GM23338 (cell line): ENCODE measurements at regions not wholly inside any gene's neighbourhood (a gene's known extent, or its start where the extent isn't known, plus 50 kb on each side); places are given as distances from the start of the nearest gene placed in this dataset.

Experiments used
- ATAC-seq: fragments of 200-7000 bp; cut with Tn5 transposase; 3 replicates; pipeline ENCODE4 v1.9.1; 2020
- DNase-seq: peaks from one replicate; pipeline ENCODE4 v3.0.0-alpha.2; 2015; ENCODE audit warnings: low spot score
- H2AFZ ChIP-seq: fragments of 200-600 bp; sonication (generic); 2 replicates; pipeline ENCODE4 v1.8.0; 2016; ENCODE audit warnings: antibody characterized with exemption, mild to moderate bottlenecking, moderate library complexity
- H3F3A ChIP-seq: fragments of 200-600 bp; sonication (generic); replicated peaks from 2 replicates; pipeline ENCODE4 v1.8.0; 2017; ENCODE audit warnings: antibody characterized with exemption, mixed run types, low read depth
- H3K27ac ChIP-seq: fragments of 200-600 bp; sonication (generic); 2 replicates; pipeline ENCODE4 v1.6.1; 2016; ENCODE audit warnings: low read depth
- H3K27me3 ChIP-seq: fragments of 200-600 bp; sonication (generic); 2 replicates; pipeline ENCODE4 v1.8.0; 2016; ENCODE audit warnings: mild to moderate bottlenecking, mixed run types, moderate library complexity; ENCODE audit not compliant: insufficient read depth
- H3K36me3 ChIP-seq: fragments of 200-600 bp; sonication (generic); 2 replicates; pipeline ENCODE4 v1.8.0; 2016; ENCODE audit warnings: mild to moderate bottlenecking; ENCODE audit not compliant: insufficient read depth
- H3K4me1 ChIP-seq: fragments of 200-600 bp; sonication (generic); 2 replicates; pipeline ENCODE4 v1.8.0; 2016; ENCODE audit warnings: mild to moderate bottlenecking, moderate library complexity; ENCODE audit not compliant: insufficient read depth
- H3K4me2 ChIP-seq: fragments of 200-600 bp; sonication (generic); 2 replicates; pipeline ENCODE4 v1.7.1; 2017; ENCODE audit warnings: mixed run types
- H3K4me3 ChIP-seq: fragments of 200-600 bp; sonication (generic); 2 replicates; pipeline ENCODE4 v1.6.1; 2016; ENCODE audit warnings: mixed run types
- H3K79me2 ChIP-seq: fragments of 200-600 bp; sonication (generic); replicated peaks from 2 replicates; pipeline ENCODE4 v1.8.0; 2017; ENCODE audit warnings: mild to moderate bottlenecking; ENCODE audit not compliant: insufficient read depth
- H3K9me2 ChIP-seq: fragments of 200-600 bp; sonication (generic); 2 replicates; pipeline ENCODE4 v1.8.0; 2017; ENCODE audit not compliant: insufficient read depth
- H4K20me1 ChIP-seq: fragments of 200-600 bp; sonication (generic); replicated peaks from 2 replicates; pipeline ENCODE4 v1.8.0; 2017; ENCODE audit warnings: mild to moderate bottlenecking; ENCODE audit not compliant: insufficient read depth
- H3K27ac Mint-ChIP-seq: 2 replicates; pipeline ENCODE4 v1.8.0; 2020; ENCODE audit warnings: inconsistent platforms, mild to moderate bottlenecking, moderate library complexity, mixed read lengths
- H3K27me3 Mint-ChIP-seq: 3 replicates; pipeline ENCODE4 v1.8.0; 2022; ENCODE audit warnings: low read depth, mild to moderate bottlenecking, moderate library complexity, mixed read lengths, inconsistent platforms; ENCODE audit not compliant: insufficient read depth, poor library complexity
- H3K36me3 Mint-ChIP-seq: 3 replicates; pipeline ENCODE4 v1.8.0; 2021; ENCODE audit warnings: low read depth, mild to moderate bottlenecking, inconsistent platforms, moderate library complexity, mixed read lengths
- H3K4me1 Mint-ChIP-seq: 3 replicates; pipeline ENCODE4 v1.8.0; 2020; ENCODE audit warnings: mild to moderate bottlenecking, inconsistent platforms, mixed read lengths
- H3K4me3 Mint-ChIP-seq: 3 replicates; pipeline ENCODE4 v1.8.0; 2021; ENCODE audit warnings: moderate library complexity, mild to moderate bottlenecking, inconsistent platforms, mixed read lengths
- H3K9me3 Mint-ChIP-seq: 3 replicates; pipeline ENCODE4 v1.8.0; 2020; ENCODE audit warnings: moderate library complexity, mild to moderate bottlenecking, inconsistent platforms, mixed read lengths
- CREB1 ChIP-seq: fragments of 250-450 bp; sonication (Bioruptor Pico); IDR thresholded peaks from 2 replicates; pipeline ENCODE4 v1.5.0; 2020; ENCODE audit warnings: low read depth, mild to moderate bottlenecking, moderate library complexity
- NANOG ChIP-seq: IDR thresholded peaks from 2 replicates; pipeline ENCODE4 v1.6.1; 2016; ENCODE audit warnings: antibody characterized with exemption, borderline replicate concordance
- STAT1 ChIP-seq: IDR thresholded peaks from one replicate; pipeline ENCODE4 v1.6.1; 2016; ENCODE audit warnings: antibody characterized with exemption; ENCODE audit not compliant: unreplicated experiment
- ZNF114 ChIP-seq: fragments of 250-450 bp; sonication (Bioruptor Pico); IDR thresholded peaks from 2 replicates; pipeline ENCODE4 v1.5.0; 2020; ENCODE audit warnings: mild to moderate bottlenecking, moderate library complexity
- ZNF331 ChIP-seq: fragments of 250-450 bp; sonication (Bioruptor Pico); IDR thresholded peaks from 2 replicates; pipeline ENCODE4 v1.5.0; 2020; ENCODE audit warnings: low read depth, mild to moderate bottlenecking, moderate library complexity
- TF ChIP-seq, protein P1 (sequence below): fragments of 250-450 bp; sonication (Bioruptor Pico); IDR thresholded peaks from 2 replicates; pipeline ENCODE4 v1.5.0; 2020; ENCODE audit warnings: mild to moderate bottlenecking, moderate library complexity

DNA sequence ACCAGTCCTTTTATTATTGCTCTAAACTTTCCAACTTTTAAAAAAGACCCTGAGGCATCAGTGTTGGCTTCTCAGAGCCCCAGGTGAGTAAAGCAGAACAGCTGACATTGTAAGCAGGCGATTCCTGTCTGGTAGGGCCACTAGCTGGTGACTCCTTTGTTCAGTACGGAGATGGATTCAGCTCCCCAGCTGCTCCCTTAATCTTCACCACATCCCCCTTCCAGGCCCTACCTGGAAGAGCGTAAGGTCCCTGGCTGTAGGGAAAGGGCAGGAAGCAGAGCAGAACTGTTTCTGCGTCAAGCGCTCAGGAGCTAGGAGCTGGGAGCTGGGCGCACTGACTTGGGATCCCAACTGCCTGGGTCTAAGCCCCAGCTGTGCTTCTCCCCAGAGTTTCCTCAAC, 203.7 kb upstream of the TAS2R1 start:
- peak; percentile 52 for DNase-seq
- H3K9me2 ChIP-seq: no peaks in the 10 kb centered on the region
- Mint-ChIP-seq H3K27me3 (peaks cover 4% of the 10 kb centered on the region), H3K27ac (peak overlapping the region; percentile 64), H3K9me3 (no peaks in the 10 kb centered on the region), H3K4me1 (peaks cover 59% of the 10 kb centered on the region), H3K4me3 (no peak overlapping the region; the same call in 2 of the 3 replicates), H3K36me3 (no peaks in the 10 kb centered on the region)
- TF ChIP-seq, protein P1, sequence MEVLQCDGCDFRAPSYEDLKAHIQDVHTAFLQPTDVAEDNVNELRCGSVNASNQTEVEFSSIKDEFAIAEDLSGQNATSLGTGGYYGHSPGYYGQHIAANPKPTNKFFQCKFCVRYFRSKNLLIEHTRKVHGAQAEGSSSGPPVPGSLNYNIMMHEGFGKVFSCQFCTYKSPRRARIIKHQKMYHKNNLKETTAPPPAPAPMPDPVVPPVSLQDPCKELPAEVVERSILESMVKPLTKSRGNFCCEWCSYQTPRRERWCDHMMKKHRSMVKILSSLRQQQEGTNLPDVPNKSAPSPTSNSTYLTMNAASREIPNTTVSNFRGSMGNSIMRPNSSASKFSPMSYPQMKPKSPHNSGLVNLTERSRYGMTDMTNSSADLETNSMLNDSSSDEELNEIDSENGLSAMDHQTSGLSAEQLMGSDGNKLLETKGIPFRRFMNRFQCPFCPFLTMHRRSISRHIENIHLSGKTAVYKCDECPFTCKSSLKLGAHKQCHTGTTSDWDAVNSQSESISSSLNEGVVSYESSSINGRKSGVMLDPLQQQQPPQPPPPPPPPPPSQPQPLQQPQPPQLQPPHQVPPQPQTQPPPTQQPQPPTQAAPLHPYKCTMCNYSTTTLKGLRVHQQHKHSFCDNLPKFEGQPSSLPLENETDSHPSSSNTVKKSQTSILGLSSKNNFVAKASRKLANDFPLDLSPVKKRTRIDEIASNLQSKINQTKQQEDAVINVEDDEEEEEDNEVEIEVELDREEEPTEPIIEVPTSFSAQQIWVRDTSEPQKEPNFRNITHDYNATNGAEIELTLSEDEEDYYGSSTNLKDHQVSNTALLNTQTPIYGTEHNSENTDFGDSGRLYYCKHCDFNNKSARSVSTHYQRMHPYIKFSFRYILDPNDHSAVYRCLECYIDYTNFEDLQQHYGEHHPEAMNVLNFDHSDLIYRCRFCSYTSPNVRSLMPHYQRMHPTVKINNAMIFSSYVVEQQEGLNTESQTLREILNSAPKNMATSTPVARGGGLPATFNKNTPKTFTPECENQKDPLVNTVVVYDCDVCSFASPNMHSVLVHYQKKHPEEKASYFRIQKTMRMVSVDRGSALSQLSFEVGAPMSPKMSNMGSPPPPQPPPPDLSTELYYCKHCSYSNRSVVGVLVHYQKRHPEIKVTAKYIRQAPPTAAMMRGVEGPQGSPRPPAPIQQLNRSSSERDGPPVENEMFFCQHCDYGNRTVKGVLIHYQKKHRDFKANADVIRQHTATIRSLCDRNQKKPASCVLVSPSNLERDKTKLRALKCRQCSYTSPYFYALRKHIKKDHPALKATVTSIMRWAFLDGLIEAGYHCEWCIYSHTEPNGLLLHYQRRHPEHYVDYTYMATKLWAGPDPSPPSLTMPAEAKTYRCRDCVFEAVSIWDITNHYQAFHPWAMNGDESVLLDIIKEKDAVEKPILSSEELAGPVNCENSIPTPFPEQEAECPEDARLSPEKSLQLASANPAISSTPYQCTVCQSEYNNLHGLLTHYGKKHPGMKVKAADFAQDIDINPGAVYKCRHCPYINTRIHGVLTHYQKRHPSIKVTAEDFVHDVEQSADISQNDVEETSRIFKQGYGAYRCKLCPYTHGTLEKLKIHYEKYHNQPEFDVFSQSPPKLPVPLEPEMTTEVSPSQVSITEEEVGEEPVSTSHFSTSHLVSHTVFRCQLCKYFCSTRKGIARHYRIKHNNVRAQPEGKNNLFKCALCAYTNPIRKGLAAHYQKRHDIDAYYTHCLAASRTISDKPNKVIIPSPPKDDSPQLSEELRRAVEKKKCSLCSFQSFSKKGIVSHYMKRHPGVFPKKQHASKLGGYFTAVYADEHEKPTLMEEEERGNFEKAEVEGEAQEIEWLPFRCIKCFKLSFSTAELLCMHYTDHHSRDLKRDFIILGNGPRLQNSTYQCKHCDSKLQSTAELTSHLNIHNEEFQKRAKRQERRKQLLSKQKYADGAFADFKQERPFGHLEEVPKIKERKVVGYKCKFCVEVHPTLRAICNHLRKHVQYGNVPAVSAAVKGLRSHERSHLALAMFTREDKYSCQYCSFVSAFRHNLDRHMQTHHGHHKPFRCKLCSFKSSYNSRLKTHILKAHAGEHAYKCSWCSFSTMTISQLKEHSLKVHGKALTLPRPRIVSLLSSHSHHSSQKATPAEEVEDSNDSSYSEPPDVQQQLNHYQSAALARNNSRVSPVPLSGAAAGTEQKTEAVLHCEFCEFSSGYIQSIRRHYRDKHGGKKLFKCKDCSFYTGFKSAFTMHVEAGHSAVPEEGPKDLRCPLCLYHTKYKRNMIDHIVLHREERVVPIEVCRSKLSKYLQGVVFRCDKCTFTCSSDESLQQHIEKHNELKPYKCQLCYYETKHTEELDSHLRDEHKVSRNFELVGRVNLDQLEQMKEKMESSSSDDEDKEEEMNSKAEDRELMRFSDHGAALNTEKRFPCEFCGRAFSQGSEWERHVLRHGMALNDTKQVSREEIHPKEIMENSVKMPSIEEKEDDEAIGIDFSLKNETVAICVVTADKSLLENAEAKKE (CRISPR knock-in tag): peak; percentile 62; the same call in 1 of the 2 replicates
- TF ChIP-seq ZNF114 (CRISPR knock-in tag) (no peak), ZNF331 (CRISPR knock-in tag) (no peak), NANOG (no peak), STAT1 (no peak)
- H3K79me2 ChIP-seq: no peaks in the 10 kb centered on the region
- peak; percentile 78 for ATAC-seq
- H3K36me3 ChIP-seq: no peaks in the 10 kb centered on the region
- no peaks in the 10 kb centered on the region for H3F3A ChIP-seq
- peaks cover 46% of the 10 kb centered on the region; the same call in 1 of the 2 replicates for H3K4me1 ChIP-seq
- no peaks in the 10 kb centered on the region for H4K20me1 ChIP-seq
- no peaks in the 10 kb centered on the region for H3K27me3 ChIP-seq
- H3K4me3 ChIP-seq: no peak overlapping the region
- peak overlapping the region; percentile 33 for H3K4me2 ChIP-seq
- peak overlapping the region; percentile 75 for H3K27ac ChIP-seq
- H2AFZ ChIP-seq: no peak overlapping the region

DNA sequence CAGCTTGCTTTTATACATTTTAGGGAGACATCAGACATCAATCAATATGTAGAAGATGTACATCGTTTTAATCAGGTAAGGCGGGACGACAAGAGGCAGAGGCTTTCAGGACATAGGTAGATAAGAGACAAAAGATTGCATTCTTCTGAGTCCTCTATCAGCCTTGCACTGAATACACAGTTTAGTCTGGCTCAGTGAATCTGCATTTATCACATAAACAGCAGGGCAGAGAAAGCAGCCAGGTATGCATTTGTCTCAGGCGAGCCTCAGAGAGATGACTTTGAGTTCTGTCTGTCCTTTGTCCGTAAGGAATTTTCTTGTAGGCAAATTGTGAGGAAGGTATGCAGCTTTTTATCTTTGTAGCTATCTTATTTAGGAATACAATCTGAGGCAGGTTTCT, 202.8 kb upstream of the TAS2R1 start:
- peak overlapping the region; percentile 12 for H3K4me2 ChIP-seq
- ATAC-seq: no peak
- H3K27me3 ChIP-seq: no peaks in the 10 kb centered on the region
- no peak overlapping the region for H2AFZ ChIP-seq
- H3F3A ChIP-seq: no peaks in the 10 kb centered on the region
- no peaks in the 10 kb centered on the region for H3K79me2 ChIP-seq
- H3K36me3 ChIP-seq: no peaks in the 10 kb centered on the region
- no peaks in the 10 kb centered on the region for H4K20me1 ChIP-seq
- peaks cover 61% of the 10 kb centered on the region for H3K4me1 Mint-ChIP-seq
- H3K4me3 ChIP-seq: no peak overlapping the region
- H3K27ac ChIP-seq: peak overlapping the region; percentile 75
- no peak overlapping the region for H3K4me3 Mint-ChIP-seq
- no peaks in the 10 kb centered on the region for H3K9me2 ChIP-seq
- H3K27ac Mint-ChIP-seq: no peak overlapping the region; the same call in 1 of the 2 replicates
- H3K36me3 Mint-ChIP-seq: no peaks in the 10 kb centered on the region
- peak; percentile 54 for DNase-seq
- TF ChIP-seq CREB1 (CRISPR knock-in tag): no peak
- peaks cover 46% of the 10 kb centered on the region; the same call in 1 of the 2 replicates for H3K4me1 ChIP-seq
- no peaks in the 10 kb centered on the region for H3K9me3 Mint-ChIP-seq
- peaks cover 4% of the 10 kb centered on the region for H3K27me3 Mint-ChIP-seq
